Naive thymus-derived CD4-positive, alpha-beta T cell (primary cell): ENCODE measurements at regions not wholly inside any gene's neighbourhood (a gene's known extent, or its start where the extent isn't known, plus 50 kb on each side); places are given as distances from the start of the nearest gene placed in this dataset.
A peak's percentile ranks its signal among the peaks of the same experiment; 100 is the strongest.

Experiments
- ATAC-seq: fragments of 150-1000 bp; cut with Tn5 transposase; 2 replicates; pipeline ENCODE4 v1.10.0; 2021; ENCODE audit warnings: mild to moderate bottlenecking, moderate library complexity
- CTCF ChIA-PET: fragments of 350-600 bp; sonication (Branson Sonifier 250); formaldehyde crosslinking; loops from one replicate; lab custom pipeline; 2021; ENCODE audit warnings: antibody characterized with exemption; lab: Charles Lee
- POLR2A ChIA-PET: fragments of 350-600 bp; sonication (Branson Sonifier 250); formaldehyde crosslinking; loops from one replicate; lab custom pipeline; 2021; ENCODE audit warnings: antibody characterized with exemption, inconsistent platforms; lab: Charles Lee
- DNase-seq, 9 donors: peaks; one replicate each; pipeline versions ENCODE4 v3.0.0 to v3.0.0-alpha.2; 2020 to 2022; ENCODE audit warnings: mixed read lengths in 1 of 9
- H3K27ac ChIP-seq: one replicate; pipeline ENCODE4 v1.7.0; 2013; ENCODE audit warnings: mild to moderate bottlenecking, low read depth, low read length, moderate library complexity
- H3K27me3 ChIP-seq, 2 donors: one replicate each; pipeline ENCODE4 v1.7.0; 2013; ENCODE audit warnings: low read length in 2 of 2, mild to moderate bottlenecking in 2 of 2, moderate library complexity in 2 of 2; ENCODE audit not compliant: control insufficient read depth in 2 of 2, insufficient read depth in 2 of 2
- H3K36me3 ChIP-seq, 3 experiments: 1 replicate in 2 of 3; 2 replicates in 1 of 3; pipeline ENCODE4 v1.7.0; 2013; ENCODE audit warnings: low read length in 3 of 3, mild to moderate bottlenecking in 3 of 3, moderate library complexity in 1 of 3; ENCODE audit not compliant: insufficient read depth in 3 of 3, control insufficient read depth in 2 of 3
- H3K4me1 ChIP-seq, 2 donors: one replicate each; pipeline ENCODE4 v1.7.0; 2013; ENCODE audit warnings: low read length in 2 of 2, mild to moderate bottlenecking in 2 of 2, moderate library complexity in 1 of 2; ENCODE audit not compliant: control insufficient read depth in 2 of 2, insufficient read depth in 2 of 2
- H3K4me3 ChIP-seq: 2 replicates; pipeline ENCODE4 v1.7.0; 2013; ENCODE audit warnings: mild to moderate bottlenecking, low read length
- H3K9me3 ChIP-seq, 3 experiments: 1 replicate in 2 of 3; 2 replicates in 1 of 3; pipeline ENCODE4 v1.7.0; 2013; ENCODE audit warnings: low read length in 3 of 3; ENCODE audit not compliant: control insufficient read depth in 2 of 3
- H3K27ac Mint-ChIP-seq, 9 donors: one replicate each; pipeline ENCODE4 v1.8.0; 2020 to 2022; ENCODE audit warnings: mixed read lengths in 9 of 9, mild to moderate bottlenecking in 8 of 9, moderate library complexity in 5 of 9, inconsistent platforms in 2 of 9
- H3K27me3 Mint-ChIP-seq, 5 donors: one replicate each; pipeline ENCODE4 v1.8.0; 2021 to 2022; ENCODE audit warnings: mixed read lengths in 5 of 5, mild to moderate bottlenecking in 1 of 5
- H3K36me3 Mint-ChIP-seq, 5 donors: one replicate each; pipeline ENCODE4 v1.8.0; 2020 to 2022; ENCODE audit warnings: mixed read lengths in 5 of 5, mild to moderate bottlenecking in 3 of 5, inconsistent platforms in 1 of 5
- H3K4me1 Mint-ChIP-seq, 7 donors: one replicate each; pipeline ENCODE4 v1.8.0; 2020 to 2022; ENCODE audit warnings: mixed read lengths in 7 of 7, mild to moderate bottlenecking in 3 of 7, inconsistent platforms in 1 of 7
- H3K4me3 Mint-ChIP-seq, 10 donors: one replicate each; pipeline ENCODE4 v1.8.0; 2020 to 2022; ENCODE audit warnings: mild to moderate bottlenecking in 10 of 10, mixed read lengths in 10 of 10, moderate library complexity in 6 of 10, inconsistent platforms in 2 of 10
- H3K9me3 Mint-ChIP-seq, 11 donors: one replicate each; pipeline ENCODE4 v1.8.0; 2020 to 2022; ENCODE audit warnings: mixed read lengths in 11 of 11, mild to moderate bottlenecking in 4 of 11, inconsistent platforms in 1 of 11, moderate library complexity in 1 of 11
- intact Hi-C, 2 donors: fragments of 100-400 bp; cut with micrococcal nuclease; formaldehyde crosslinking; loops; one replicate each; pipeline ENCODE4 v1.15.1; 2023

DNA sequence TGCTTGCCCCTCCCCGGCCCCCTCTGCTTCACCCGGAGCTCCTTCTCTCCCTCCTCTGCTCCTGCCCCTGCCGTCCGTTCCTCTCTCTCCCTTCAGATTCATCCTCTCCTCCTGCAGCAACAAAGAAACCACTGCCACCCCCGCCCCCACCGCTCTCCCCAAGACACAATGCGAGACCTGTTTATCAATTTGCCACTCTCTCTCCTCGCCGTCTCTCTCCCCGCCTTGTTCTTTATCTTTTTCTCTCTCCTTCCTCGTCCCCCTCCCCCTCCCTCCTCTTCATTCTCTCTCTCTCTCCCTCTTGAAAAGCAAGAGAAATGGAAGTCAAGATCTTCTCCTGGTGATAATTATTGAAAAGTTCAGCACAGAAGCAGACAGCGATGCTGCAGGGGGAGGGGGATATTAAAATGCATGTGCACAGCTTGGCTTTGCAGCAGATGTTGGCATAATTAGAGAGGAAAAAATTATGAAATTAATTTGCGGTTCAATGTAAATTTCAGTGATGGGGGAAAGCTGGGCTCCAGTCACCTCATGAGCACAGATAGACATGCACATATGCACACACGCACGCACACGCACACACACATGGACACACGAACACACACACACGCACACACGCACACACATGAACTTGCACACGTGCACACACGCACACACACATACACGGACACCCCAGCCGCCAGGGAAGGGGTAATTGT, 58.1 kb upstream of the CBFA2T3 start:
- no peak for ATAC-seq
- DNase-seq, result peak in 2 of 9 donors; percentile 29 to 31
- H3K9me3 ChIP-seq, result no peaks in the 10 kb centered on the region
- intact Hi-C loops, result no loop called here
- H3K4me3 ChIP-seq, result no peak overlapping the region
- peaks cover 13 to 33% of the 10 kb centered on the region in 2 donors for H3K4me1 ChIP-seq
- no peak overlapping the region for H3K27ac ChIP-seq
- Mint-ChIP-seq H3K27ac (peak overlapping the region in 5 of 9 donors; percentile 17 to 63 (median 41)), H3K9me3 (peaks cover 0 to 9% (median 0%) of the 10 kb centered on the region in 11 donors), H3K4me1 (peaks cover 31 to 55% (median 45%) of the 10 kb centered on the region in 7 donors), H3K4me3 (peak overlapping the region in 9 of 10 donors; percentile 9 to 73 (median 62)), H3K27me3 (peaks cover 0 to 6% (median 5%) of the 10 kb centered on the region in 5 donors), H3K36me3 (peaks cover 0 to 12% (median 0%) of the 10 kb centered on the region in 5 donors)
- CTCF ChIA-PET, result no interaction called here
- POLR2A ChIA-PET, result no interaction called here
- no peaks in the 10 kb centered on the region for H3K27me3 ChIP-seq
- no peaks in the 10 kb centered on the region for H3K36me3 ChIP-seq

DNA sequence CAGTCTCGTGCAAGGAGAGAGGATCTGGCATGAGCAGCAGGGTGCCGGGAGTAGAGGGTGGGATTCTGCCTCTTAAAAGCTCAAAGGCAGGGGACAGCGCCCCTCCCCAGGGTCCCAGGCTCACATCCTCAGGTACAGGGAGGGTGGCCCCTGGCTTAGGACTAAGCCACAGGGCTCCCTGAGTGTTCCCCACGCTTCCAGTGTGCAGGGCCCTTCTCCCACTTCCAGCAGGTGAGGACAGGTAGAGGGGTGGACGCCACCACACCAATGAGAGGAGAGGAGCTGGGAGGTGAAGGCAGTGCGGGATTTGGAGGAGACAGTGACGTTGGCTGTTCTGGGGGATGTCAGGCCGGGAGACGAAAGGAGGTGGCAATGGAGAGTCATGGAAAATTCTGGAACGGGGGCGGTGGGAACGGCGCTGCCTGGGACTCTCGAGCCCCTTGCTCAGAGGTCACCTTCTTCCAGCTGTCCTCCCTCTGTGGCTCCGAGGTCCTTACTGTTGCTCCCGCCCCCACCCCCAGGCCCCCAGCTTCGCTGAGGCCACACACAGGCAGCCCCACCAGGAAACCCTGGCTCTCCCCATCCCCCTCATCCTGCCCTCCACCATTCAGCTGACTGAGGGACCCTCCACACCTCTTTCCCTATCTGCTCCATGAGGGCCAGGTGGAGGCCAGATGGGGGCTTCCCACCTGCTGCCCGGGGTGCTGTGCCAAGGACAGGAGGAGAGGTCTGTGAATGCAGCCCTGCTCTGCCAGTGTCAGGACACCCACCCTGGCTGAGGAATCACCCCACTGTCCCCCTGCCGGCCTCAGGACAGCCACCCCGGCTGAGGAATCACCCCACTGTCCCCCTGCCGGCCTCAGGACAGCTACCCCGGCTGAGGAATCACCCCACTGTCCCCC, 57.7 kb upstream of the ACSF3 start:
- Mint-ChIP-seq H3K27me3 (peaks cover 0 to 6% (median 5%) of the 10 kb centered on the region in 5 donors), H3K27ac (peak overlapping the region in 3 of 9 donors; percentile 23 to 63 (median 41)), H3K36me3 (peaks cover 0 to 9% (median 0%) of the 10 kb centered on the region in 5 donors), H3K4me1 (peaks cover 30 to 52% (median 45%) of the 10 kb centered on the region in 7 donors), H3K4me3 (peak overlapping the region in 6 of 10 donors; percentile 16 to 73 (median 63)), H3K9me3 (peaks cover 0 to 6% (median 0%) of the 10 kb centered on the region in 11 donors)
- no peaks in the 10 kb centered on the region for H3K36me3 ChIP-seq
- no peak overlapping the region for H3K27ac ChIP-seq
- ATAC-seq, result no peak
- no peaks in the 10 kb centered on the region for H3K27me3 ChIP-seq
- DNase-seq, result no peak
- ChIA-PET POLR2A (no interaction called here), CTCF (no interaction called here)
- H3K9me3 ChIP-seq, result no peaks in the 10 kb centered on the region
- H3K4me3 ChIP-seq, result no peak overlapping the region
- peaks cover 13 to 33% of the 10 kb centered on the region in 2 donors for H3K4me1 ChIP-seq
- intact Hi-C loops, result no loop called here

DNA sequence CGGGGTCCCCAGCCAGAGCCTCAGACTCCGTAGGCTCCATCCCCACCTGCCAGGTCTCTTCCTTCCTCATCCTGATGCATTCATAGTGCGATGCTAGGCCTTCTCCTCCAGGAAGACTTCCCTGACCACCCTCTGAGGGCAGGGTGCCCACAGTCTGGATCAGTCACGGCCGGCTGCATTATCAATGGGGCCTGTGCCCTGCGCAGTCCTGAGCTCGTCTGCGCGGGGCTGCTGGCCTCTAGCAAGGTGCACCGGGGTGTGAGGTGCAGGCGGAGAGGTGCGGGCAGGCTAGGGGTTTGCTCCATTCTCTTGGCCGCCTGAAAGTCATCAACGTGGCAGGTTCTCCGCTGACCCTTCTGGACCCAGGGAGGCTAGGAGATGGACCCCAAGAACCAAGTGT, 56.9 kb upstream of the ACSF3 start:
- no peak overlapping the region for H3K4me3 Mint-ChIP-seq
- no peaks in the 10 kb centered on the region for H3K27me3 ChIP-seq

DNA sequence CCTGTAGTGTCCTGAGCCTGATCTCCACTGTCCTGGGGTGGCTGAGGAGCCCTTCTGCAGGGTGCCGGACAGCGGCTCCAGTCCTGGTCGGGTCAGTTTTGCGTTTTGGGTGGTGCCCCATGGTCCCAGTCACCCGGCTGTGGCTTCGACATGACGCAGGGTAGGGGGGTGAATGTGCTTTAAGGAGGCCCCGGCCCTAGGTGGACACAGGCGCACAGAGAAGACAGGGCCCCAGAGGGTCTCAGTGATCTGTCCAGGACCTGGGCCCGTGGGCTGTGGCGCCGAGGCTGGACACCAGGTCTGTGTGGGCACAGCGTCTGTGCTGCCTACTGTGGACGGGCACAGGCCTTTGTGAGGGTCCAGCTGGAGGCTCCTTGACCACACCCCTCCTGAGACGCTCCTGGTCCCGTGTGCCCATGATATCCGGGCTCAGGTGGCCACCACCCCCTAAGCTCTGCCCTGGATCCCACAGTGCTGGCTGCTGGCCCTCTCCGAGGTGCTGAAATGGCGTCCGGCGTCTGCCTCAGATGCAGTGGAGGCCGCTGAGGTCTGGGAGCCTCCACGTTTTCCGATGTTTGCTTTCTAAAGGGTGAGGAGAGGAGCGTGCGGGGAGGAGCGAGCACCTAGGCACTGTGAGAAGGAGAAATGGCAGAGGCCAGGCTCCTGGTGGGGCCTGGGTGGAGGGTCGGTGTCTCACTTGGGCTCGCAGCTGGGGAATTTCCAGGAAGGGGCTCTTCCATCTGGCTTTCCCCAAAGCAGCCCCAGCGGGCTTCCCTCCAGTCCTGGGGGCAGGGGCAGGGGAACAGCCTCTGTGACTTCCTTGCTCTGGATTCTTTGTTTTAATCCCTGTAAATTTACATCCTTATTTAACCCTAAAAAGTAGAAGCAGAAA, 56.1 kb upstream of the ACSF3 start:
- peaks cover 17 to 38% (median 32%) of the 10 kb centered on the region in 7 donors for H3K4me1 Mint-ChIP-seq
- intact Hi-C loops, result no loop called here
- H3K27ac ChIP-seq, result no peak overlapping the region
- DNase-seq, result peak in 7 of 9 donors; percentile 14 to 52 (median 38)
- H3K36me3 Mint-ChIP-seq, result no peaks in the 10 kb centered on the region
- no peak overlapping the region for H3K27ac Mint-ChIP-seq
- H3K9me3 ChIP-seq, result no peaks in the 10 kb centered on the region
- no peak overlapping the region for H3K4me3 ChIP-seq
- H3K36me3 ChIP-seq, result no peaks in the 10 kb centered on the region
- H3K4me3 Mint-ChIP-seq, result peak overlapping the region in 1 of 10 donors; percentile 8
- no peaks in the 10 kb centered on the region for H3K27me3 ChIP-seq
- H3K27me3 Mint-ChIP-seq, result peaks cover 0 to 6% (median 5%) of the 10 kb centered on the region in 5 donors
- peaks cover 2 to 23% of the 10 kb centered on the region in 2 donors for H3K4me1 ChIP-seq
- peaks cover 0 to 3% (median 0%) of the 10 kb centered on the region in 11 donors for H3K9me3 Mint-ChIP-seq
- peak; percentile 54 for ATAC-seq
- ChIA-PET CTCF (no interaction called here), POLR2A (no interaction called here)

More for the DNA sequence above, 56.9 kb upstream of the ACSF3 start:
- H3K27ac Mint-ChIP-seq, result peak overlapping the region in 1 of 9 donors; percentile 90
- Histone ChIP-seq H3K9me3 (no peaks in the 10 kb centered on the region), H3K27ac (no peak overlapping the region), H3K4me1 (peaks cover 9 to 29% of the 10 kb centered on the region in 2 donors), H3K4me3 (no peak overlapping the region), H3K36me3 (no peaks in the 10 kb centered on the region)
- ChIA-PET CTCF (no interaction called here), POLR2A (no interaction called here)
- intact Hi-C loops, result no loop called here
- DNase-seq (no peak), ATAC-seq (no peak)
- H3K4me1 Mint-ChIP-seq, result peaks cover 24 to 45% (median 39%) of the 10 kb centered on the region in 7 donors
- peaks cover 0 to 7% (median 0%) of the 10 kb centered on the region in 5 donors for H3K36me3 Mint-ChIP-seq
- H3K27me3 Mint-ChIP-seq, result peaks cover 0 to 6% (median 5%) of the 10 kb centered on the region in 5 donors
- H3K9me3 Mint-ChIP-seq, result peaks cover 0 to 3% (median 0%) of the 10 kb centered on the region in 11 donors

DNA sequence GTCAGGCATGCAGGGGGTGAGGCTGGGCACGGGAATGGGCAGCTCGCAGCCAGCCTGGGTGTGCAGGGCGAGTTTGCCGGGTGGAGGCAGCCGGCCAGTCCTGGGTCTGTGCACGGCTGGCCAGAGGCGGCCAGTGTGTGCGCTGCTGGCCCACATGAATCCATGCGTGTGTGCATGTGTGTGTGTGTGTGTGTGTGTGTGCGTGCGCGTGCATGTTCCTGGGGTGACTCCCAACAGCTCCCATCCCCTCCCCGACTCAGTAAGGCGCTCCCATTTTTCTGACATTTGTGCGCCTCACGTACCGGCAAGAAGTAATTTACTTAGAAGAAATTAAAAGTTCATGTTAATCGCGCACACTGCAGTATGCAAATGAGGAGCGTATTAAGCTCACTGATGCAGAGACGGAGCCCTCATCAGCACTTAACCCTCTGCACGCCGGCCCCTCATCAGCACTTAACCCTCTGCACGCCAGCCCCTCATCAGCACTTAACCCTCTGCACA, 55.4 kb upstream of the ACSF3 start:
- intact Hi-C loops, result no loop called here
- Mint-ChIP-seq H3K4me1 (peaks cover 14 to 32% (median 26%) of the 10 kb centered on the region in 7 donors), H3K9me3 (peaks cover 0 to 3% (median 0%) of the 10 kb centered on the region in 11 donors), H3K27me3 (peaks cover 0 to 6% (median 5%) of the 10 kb centered on the region in 5 donors), H3K27ac (peak overlapping the region in 1 of 9 donors; percentile 26), H3K4me3 (no peak overlapping the region), H3K36me3 (no peaks in the 10 kb centered on the region)
- ChIA-PET CTCF (no interaction called here), POLR2A (no interaction called here)
- H3K4me1 ChIP-seq, result peaks cover 0 to 16% of the 10 kb centered on the region in 2 donors
- no peaks in the 10 kb centered on the region for H3K27me3 ChIP-seq
- no peaks in the 10 kb centered on the region for H3K9me3 ChIP-seq
- ATAC-seq (no peak), DNase-seq (no peak)
- no peaks in the 10 kb centered on the region for H3K36me3 ChIP-seq
- no peak overlapping the region for H3K27ac ChIP-seq
- no peak overlapping the region for H3K4me3 ChIP-seq
